SK-N-MC (cell line): ENCODE measurements at regions not wholly inside any gene's neighbourhood (a gene's known extent, or its start where the extent isn't known, plus 50 kb on each side); places are given as distances from the start of the nearest gene placed in this dataset.

Experiments
- DNase-seq: peaks from one replicate; pipeline ENCODE4 v3.0.0-alpha.2; 2011; ENCODE audit warnings: low read depth, low spot score
- H3K27ac ChIP-seq: fragments of 200-600 bp; sonication (generic); 2 replicates; pipeline ENCODE4 v1.5.1; 2016; ENCODE audit warnings: mixed run types
- H3K36me3 ChIP-seq: fragments of 200-600 bp; sonication (generic); 2 replicates; pipeline ENCODE4 v1.6.1; 2017; ENCODE audit warnings: antibody characterized with exemption, low read length, mixed read lengths; ENCODE audit not compliant: insufficient read depth
- H3K4me3 ChIP-seq: fragments of 200-600 bp; sonication (generic); 2 replicates; pipeline ENCODE4 v1.5.1; 2016
- H3K9ac ChIP-seq: fragments of 200-600 bp; sonication (generic); 2 replicates; pipeline ENCODE4 v1.8.0; 2017; ENCODE audit warnings: mixed run types, mixed read lengths; ENCODE audit not compliant: insufficient read length
- H3K9me3 ChIP-seq: fragments of 200-600 bp; sonication (generic); 2 replicates; pipeline ENCODE4 v1.6.1; 2017; ENCODE audit warnings: low read depth, mild to moderate bottlenecking, antibody characterized with exemption, low read length, moderate library complexity, mixed read lengths
- EZH2 ChIP-seq: fragments of 200-600 bp; sonication (generic); IDR thresholded peaks from one replicate; pipeline ENCODE4 v1.6.1; 2017; ENCODE audit warnings: antibody characterized with exemption
- FOXP2 ChIP-seq: optimal IDR thresholded peaks from 2 replicates; pipeline ENCODE3; 2011; ENCODE audit warnings: mild to moderate bottlenecking, moderate library complexity; ENCODE audit not compliant: insufficient read depth; ENCODE audit errors: extremely low read length, control extremely low read depth
- POLR2AphosphoS5 ChIP-seq: IDR thresholded peaks from 2 replicates; pipeline ENCODE4 v1.6.1; 2012; ENCODE audit warnings: mild to moderate bottlenecking, low read depth, low read length, borderline replicate concordance

DNA sequence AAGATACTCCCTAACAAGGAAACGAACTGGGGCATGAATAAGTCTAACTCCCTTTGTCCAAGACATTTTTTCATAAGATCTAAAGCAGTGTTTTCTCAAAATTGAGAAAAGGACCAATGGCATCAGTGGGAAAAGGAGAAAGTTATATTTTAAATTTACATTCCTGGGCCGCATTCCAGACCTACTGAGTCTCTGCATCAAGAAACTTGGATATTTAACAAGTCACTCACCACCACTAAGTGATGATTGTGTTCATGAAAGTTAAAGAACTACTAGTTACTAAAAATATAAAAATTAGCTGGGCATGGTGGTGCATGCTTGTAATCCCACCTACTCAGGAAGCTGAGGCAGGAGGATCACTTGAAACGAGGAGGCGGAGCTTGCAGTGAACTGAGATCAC lies 149.6 kb upstream of the MEOX2 start:
- TF ChIP-seq EZH2 = no peak
- H3K4me3 ChIP-seq = no peak overlapping the region
- no peak for DNase-seq
- no peaks in the 10 kb centered on the region for H3K9me3 ChIP-seq
- no peaks in the 10 kb centered on the region for H3K36me3 ChIP-seq
- no peak overlapping the region for H3K9ac ChIP-seq
- no peak overlapping the region for H3K27ac ChIP-seq

DNA sequence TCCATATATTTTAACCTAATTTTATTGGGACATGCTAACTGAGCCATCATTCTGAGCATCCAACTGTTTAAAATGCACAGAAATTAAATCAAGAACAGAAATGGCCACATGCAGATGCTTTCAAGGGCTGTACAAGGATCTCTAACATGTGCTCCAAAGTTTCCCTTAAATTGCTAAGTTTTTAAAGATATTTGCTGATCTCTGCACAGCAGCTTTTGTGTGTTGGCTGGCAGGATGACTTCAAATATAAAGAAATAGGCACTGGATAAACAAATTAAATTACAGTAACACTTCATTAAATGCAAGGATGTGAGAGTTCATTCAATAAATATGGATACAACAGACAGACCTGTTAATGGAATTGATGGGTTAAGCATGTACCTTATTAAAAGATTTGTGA lies 148.0 kb upstream of the MEOX2 start:
- Histone ChIP-seq H3K27ac (no peak overlapping the region), H3K4me3 (no peak overlapping the region), H3K9ac (no peak overlapping the region), H3K36me3 (no peaks in the 10 kb centered on the region), H3K9me3 (no peaks in the 10 kb centered on the region)
- TF ChIP-seq POLR2AphosphoS5 (no peak), EZH2 (no peak), FOXP2 (no peak)
- no peak for DNase-seq

DNA sequence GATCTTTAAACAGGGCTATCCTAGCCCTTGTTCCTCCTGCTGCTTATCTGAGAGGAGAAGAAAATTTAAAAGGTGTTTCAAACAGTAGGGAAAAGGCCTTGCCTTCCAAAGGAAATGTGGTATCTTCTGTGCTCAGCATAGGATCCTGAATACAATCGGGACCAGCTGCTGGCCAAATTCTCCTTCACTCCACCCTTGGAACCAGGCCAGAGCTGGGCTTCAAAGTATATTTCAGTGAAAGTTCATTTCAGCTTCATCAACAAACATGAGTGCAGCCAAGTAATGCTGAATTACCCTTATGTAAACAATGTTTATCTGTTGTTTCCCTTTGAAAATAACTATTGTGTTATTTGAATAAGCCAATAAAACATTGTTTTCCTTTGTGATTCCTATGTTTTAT lies 146.5 kb upstream of the MEOX2 start:
- H3K4me3 ChIP-seq = no peak overlapping the region
- no peak for DNase-seq
- no peaks in the 10 kb centered on the region for H3K9me3 ChIP-seq
- TF ChIP-seq EZH2 (no peak), FOXP2 (no peak), POLR2AphosphoS5 (no peak)
- no peak overlapping the region for H3K9ac ChIP-seq
- no peak overlapping the region for H3K27ac ChIP-seq
- no peaks in the 10 kb centered on the region for H3K36me3 ChIP-seq

DNA sequence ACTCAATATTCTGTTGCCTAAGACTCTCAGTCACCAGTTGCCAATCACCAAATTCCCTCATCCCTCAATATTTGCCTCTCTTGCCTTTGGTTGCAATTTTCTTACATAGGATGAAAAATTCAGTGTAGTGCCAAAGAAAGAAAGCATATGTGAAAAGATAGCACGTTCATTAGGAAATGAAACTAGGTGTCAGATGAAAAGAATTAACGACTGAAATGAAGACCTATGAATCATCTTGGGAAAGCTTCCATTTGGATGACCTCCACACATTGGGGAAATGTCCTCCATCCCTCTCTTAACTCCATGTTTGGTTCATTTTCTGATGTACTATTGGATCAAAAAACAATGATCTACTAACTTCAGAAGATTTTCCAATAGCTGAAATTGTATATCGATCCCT lies 145.1 kb upstream of the MEOX2 start:
- H3K9me3 ChIP-seq = no peaks in the 10 kb centered on the region
- no peak for DNase-seq
- no peak overlapping the region for H3K4me3 ChIP-seq
- H3K36me3 ChIP-seq = no peaks in the 10 kb centered on the region
- H3K27ac ChIP-seq = no peak overlapping the region
- H3K9ac ChIP-seq = no peak overlapping the region
- TF ChIP-seq FOXP2 (no peak), EZH2 (no peak), POLR2AphosphoS5 (no peak)

DNA sequence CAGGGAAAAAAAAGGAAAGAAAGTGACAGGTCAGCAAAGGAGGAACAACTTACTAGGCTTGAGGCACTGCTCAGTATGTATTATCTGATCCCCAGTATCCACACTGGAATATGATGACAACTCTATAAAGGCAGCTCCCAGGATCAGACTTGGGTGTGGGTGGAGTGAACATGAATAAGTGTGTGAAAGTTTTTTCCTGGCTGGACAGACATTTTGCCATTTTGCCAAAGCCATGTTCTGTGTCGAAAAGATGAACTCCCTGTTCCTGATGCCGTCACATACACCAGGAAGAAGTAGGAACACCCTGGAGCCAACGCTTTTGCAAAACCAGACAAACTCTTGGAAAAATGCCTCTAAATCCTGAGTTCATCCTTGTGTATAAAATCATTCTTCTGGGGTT lies 143.2 kb upstream of the MEOX2 start:
- Histone ChIP-seq H3K36me3 (no peaks in the 10 kb centered on the region), H3K9ac (no peak overlapping the region), H3K27ac (no peak overlapping the region), H3K4me3 (no peak overlapping the region), H3K9me3 (no peaks in the 10 kb centered on the region)
- no peak for DNase-seq
- no peak for TF ChIP-seq FOXP2
- no peak for TF ChIP-seq EZH2
- TF ChIP-seq POLR2AphosphoS5 = no peak

DNA sequence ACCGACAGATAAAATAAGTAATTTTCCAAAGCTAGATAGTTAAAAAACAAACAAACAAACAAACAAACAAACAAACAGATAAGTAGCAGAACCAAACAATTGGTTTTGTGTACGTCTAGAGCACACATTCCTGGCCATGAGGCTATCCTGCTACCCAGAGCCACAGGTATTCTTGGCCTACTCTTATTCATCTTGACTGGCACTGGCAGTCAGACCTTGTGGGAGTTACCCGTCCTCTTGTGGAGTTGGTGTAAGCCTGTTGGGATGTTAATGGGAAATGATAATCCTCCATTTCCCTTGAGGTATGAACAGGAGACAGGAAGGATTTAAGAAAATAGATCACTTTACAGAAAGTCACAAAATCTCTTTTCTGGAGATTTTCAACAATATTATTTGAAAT lies 142.4 kb upstream of the MEOX2 start:
- no peak for DNase-seq
- Histone ChIP-seq H3K27ac (no peak overlapping the region), H3K4me3 (no peak overlapping the region), H3K9me3 (no peaks in the 10 kb centered on the region), H3K36me3 (no peaks in the 10 kb centered on the region), H3K9ac (no peak overlapping the region)
- TF ChIP-seq FOXP2 (no peak), EZH2 (no peak), POLR2AphosphoS5 (no peak)

DNA sequence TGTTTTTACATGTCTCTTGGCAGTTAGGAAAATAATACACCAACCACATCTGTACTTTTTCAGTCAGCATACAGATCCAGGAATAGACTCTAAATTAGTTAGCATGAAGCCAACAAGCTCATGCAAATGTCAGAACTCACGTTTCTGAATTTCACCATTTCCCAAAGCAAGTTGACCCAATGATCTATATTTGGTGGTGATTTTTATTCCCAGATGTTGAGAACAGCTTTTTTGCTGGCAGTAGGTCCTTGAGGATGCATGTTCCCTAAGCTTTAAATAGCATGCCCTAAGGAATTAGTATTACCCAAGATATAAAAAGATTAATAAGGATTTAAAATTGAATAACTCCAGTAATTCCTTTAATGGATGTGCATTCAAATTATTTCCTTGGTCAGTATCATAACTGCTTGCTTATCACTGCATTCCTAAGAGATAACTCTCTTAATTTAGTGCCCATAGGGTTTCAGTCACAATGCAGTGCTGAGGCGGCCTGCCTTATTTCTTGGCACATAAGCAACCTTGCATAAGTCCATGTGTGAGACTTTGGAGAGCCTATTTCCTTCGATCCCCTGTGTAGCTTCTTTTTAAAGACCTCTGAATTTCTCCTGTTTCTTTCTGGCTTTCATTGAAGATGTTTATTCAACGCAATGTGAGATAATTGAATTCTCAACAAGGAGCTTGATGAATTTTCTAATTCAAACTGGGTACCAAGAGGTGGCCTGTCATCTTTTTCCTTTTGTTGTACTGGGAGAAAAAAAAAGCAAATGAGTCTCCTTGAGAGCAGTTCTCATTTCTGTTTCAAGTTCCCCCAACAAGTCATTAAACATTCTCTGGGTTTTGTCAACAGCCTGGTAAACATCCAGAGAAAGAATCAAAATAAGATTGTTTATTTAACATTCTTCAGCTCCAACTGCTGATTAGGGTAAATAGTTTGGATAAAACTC lies 135.3 kb upstream of the MEOX2 start:
- no peak overlapping the region for H3K4me3 ChIP-seq
- no peak for TF ChIP-seq EZH2
- H3K9me3 ChIP-seq = no peaks in the 10 kb centered on the region
- H3K36me3 ChIP-seq = no peaks in the 10 kb centered on the region
- no peak overlapping the region for H3K9ac ChIP-seq
- DNase-seq = no peak
- no peak overlapping the region for H3K27ac ChIP-seq

DNA sequence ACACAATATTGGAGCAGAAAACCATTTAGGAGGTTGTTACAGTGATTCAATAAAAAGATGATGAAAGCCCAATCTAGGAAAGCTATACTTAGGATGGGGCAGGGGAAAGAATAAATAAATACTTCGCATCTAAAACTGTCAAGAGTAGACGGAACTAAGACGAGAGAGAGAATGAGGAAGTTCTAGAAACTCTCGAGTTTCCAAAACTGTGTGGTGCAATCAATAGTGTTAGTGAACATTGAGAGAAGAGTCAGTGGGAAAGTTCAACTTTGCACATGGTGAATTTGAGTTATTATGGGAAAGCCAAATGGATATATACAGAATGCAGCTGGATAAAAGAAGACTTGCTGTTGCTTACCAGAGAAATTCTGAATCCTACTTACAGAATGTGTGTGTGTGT lies 133.8 kb upstream of the MEOX2 start:
- DNase-seq = no peak
- Histone ChIP-seq H3K9me3 (no peaks in the 10 kb centered on the region), H3K9ac (no peak overlapping the region), H3K27ac (no peak overlapping the region), H3K36me3 (no peaks in the 10 kb centered on the region), H3K4me3 (no peak overlapping the region)
- no peak for TF ChIP-seq POLR2AphosphoS5
- TF ChIP-seq EZH2 = no peak
- TF ChIP-seq FOXP2 = no peak

DNA sequence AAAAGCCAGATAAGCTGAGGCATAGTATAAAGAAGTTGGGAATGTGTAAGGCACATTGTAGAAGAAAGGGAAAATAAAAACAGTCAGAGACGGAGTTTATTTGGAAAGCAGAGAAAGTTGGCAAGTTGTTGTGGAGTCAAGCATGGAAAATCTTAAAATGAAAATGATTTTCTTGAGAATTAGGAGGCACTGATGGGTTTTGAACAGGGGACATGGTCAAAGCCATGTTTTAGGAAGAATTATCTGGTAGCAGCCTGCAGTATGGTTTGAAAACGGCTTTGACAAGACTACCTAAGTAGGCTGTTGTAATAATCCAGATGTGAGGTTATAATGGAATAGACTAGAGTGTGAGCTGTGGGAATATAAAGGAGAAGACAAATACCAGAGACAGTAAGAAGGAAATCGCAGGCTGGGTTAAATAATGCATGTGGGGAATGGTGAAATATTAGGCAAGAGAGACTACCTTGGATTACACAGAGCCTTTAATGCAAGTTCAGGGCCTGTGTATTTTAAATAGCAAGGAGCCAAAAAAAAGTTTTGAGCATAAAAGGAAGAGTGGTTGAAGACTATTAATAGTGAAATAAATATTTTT lies 130.4 kb upstream of the MEOX2 start:
- Histone ChIP-seq H3K27ac (no peak overlapping the region), H3K9ac (no peak overlapping the region), H3K36me3 (no peaks in the 10 kb centered on the region), H3K9me3 (no peaks in the 10 kb centered on the region), H3K4me3 (no peak overlapping the region)
- no peak for DNase-seq
- TF ChIP-seq POLR2AphosphoS5 (no peak), FOXP2 (no peak), EZH2 (no peak)
